BJ (cell line): ENCODE measurements at regions not wholly inside any gene's neighbourhood (a gene's known extent, or its start where the extent isn't known, plus 50 kb on each side); places are given as distances from the start of the nearest gene placed in this dataset.

Experiments used
- CTCF ChIA-PET: fragments of 350-600 bp; formaldehyde crosslinking; extraction: SDS; loops from one replicate; lab custom pipeline; 2021; ENCODE audit warnings: antibody characterized with exemption, inconsistent platforms; lab: Yijun Ruan, JAX
- POLR2A ChIA-PET: fragments of 300-600 bp; sonication (Branson Sonifier 250); formaldehyde crosslinking; extraction: SDS; loops from one replicate; lab custom pipeline; 2021; ENCODE audit warnings: antibody characterized with exemption; lab: Charles Lee
- DNase-seq: peaks from one replicate; pipeline ENCODE4 v3.0.0-alpha.2; 2011; ENCODE audit warnings: low read depth
- H3K27me3 ChIP-seq: 2 replicates; pipeline ENCODE4 v1.6.0; 2011; ENCODE audit warnings: low read length; ENCODE audit not compliant: control insufficient read depth, insufficient read depth
- H3K36me3 ChIP-seq: 2 replicates; pipeline ENCODE4 v1.5.1; 2011; ENCODE audit warnings: low read length; ENCODE audit not compliant: control insufficient read depth, insufficient read depth
- H3K4me3 ChIP-seq: 2 replicates; pipeline ENCODE4 v1.5.1; 2011; ENCODE audit warnings: low read depth, mild to moderate bottlenecking, control low read depth, low read length
- CTCF ChIP-seq: IDR thresholded peaks from 2 replicates; pipeline ENCODE4 v1.5.1; 2011; ENCODE audit warnings: low read depth, mild to moderate bottlenecking, control low read depth, inconsistent platforms, low read length, moderate library complexity; ENCODE audit not compliant: insufficient read depth

- ChIA-PET CTCF (no interaction called here), POLR2A (no interaction called here)
- TF ChIP-seq CTCF = no peak
- H3K36me3 ChIP-seq = no peaks in the 10 kb centered on the region
- H3K27me3 ChIP-seq = no peaks in the 10 kb centered on the region
- H3K4me3 ChIP-seq = no peak overlapping the region
- no peak for DNase-seq
These were observed 779.4 kb upstream of the CDH6 start for GRCh38 chr5:30414078-30414477.

GRCh38 chr5:30413540-30413939, 779.9 kb upstream of the CDH6 start:
- ChIA-PET CTCF (no interaction called here), POLR2A (no interaction called here)
- no peaks in the 10 kb centered on the region for H3K27me3 ChIP-seq
- H3K36me3 ChIP-seq = no peaks in the 10 kb centered on the region
- no peak for TF ChIP-seq CTCF
- no peak overlapping the region for H3K4me3 ChIP-seq
- DNase-seq = no peak

GRCh38 chr5:30405821-30406220, 787.7 kb upstream of the CDH6 start:
- H3K36me3 ChIP-seq = no peaks in the 10 kb centered on the region
- H3K4me3 ChIP-seq = no peak overlapping the region
- TF ChIP-seq CTCF = no peak
- ChIA-PET CTCF (no interaction called here), POLR2A (no interaction called here)
- DNase-seq = no peak
- no peaks in the 10 kb centered on the region for H3K27me3 ChIP-seq

- H3K4me3 ChIP-seq = no peak overlapping the region
- ChIA-PET POLR2A (no interaction called here), CTCF (no interaction called here)
- TF ChIP-seq CTCF = 0 out of 2 replicates have a peak, but pooled peaks have one; percentile 11
- no peak for DNase-seq
- no peaks in the 10 kb centered on the region for H3K27me3 ChIP-seq
- no peaks in the 10 kb centered on the region for H3K36me3 ChIP-seq
These were observed 791.9 kb upstream of the CDH6 start for GRCh38 chr5:30401479-30402058.

- no peak for TF ChIP-seq CTCF
- Histone ChIP-seq H3K4me3 (no peak overlapping the region), H3K27me3 (no peaks in the 10 kb centered on the region), H3K36me3 (no peaks in the 10 kb centered on the region)
- DNase-seq = no peak
- ChIA-PET CTCF (no interaction called here), POLR2A (no interaction called here)
These were observed 795.1 kb upstream of the CDH6 start for GRCh38 chr5:30398423-30398822.
